ENCODE measurements at regions not wholly inside any gene's neighbourhood (a gene's known extent, or its start where the extent isn't known, plus 50 kb on each side); places are given as distances from the start of the nearest gene placed in this dataset.

- H3K4me1 Mint-ChIP-seq = no peaks in the 10 kb centered on the region
- no peak overlapping the region for H3K4me3 Mint-ChIP-seq
- H3K27ac Mint-ChIP-seq = no peak overlapping the region
- ATAC-seq (no peak), DNase-seq (no peak)
- no peaks in the 10 kb centered on the region for H3K36me3 Mint-ChIP-seq (ENCODE audit: low read depth)
- peaks cover 16% of the 10 kb centered on the region for H3K9me3 Mint-ChIP-seq
- H3K27me3 Mint-ChIP-seq = no peaks in the 10 kb centered on the region
Observed at GRCh38 chr5:110167384-110167783, 477.7 kb downstream of the MAN2A1 start.

- ATAC-seq = no peak
- peaks cover 16% of the 10 kb centered on the region for H3K9me3 Mint-ChIP-seq
- H3K36me3 Mint-ChIP-seq (ENCODE audit: low read depth) = no peaks in the 10 kb centered on the region
- H3K27ac Mint-ChIP-seq = no peak overlapping the region
- H3K27me3 Mint-ChIP-seq = no peaks in the 10 kb centered on the region
- H3K4me3 Mint-ChIP-seq = no peak overlapping the region
- DNase-seq = no peak
- H3K4me1 Mint-ChIP-seq = no peaks in the 10 kb centered on the region
Observed at GRCh38 chr5:110169461-110169860, 479.7 kb downstream of the MAN2A1 start.

- Mint-ChIP-seq H3K36me3 (ENCODE audit: low read depth) (no peaks in the 10 kb centered on the region), H3K4me3 (no peak overlapping the region), H3K27me3 (no peaks in the 10 kb centered on the region), H3K9me3 (no peaks in the 10 kb centered on the region), H3K4me1 (no peaks in the 10 kb centered on the region), H3K27ac (no peak overlapping the region)
- ATAC-seq = no peak
- no peak for DNase-seq
Observed at GRCh38 chr5:110177729-110178128, 488.0 kb downstream of the MAN2A1 start.

GRCh38 chr5:110179321-110179720, 489.6 kb downstream of the MAN2A1 start:
- H3K4me3 Mint-ChIP-seq = no peak overlapping the region
- H3K27ac Mint-ChIP-seq = no peak overlapping the region
- H3K27me3 Mint-ChIP-seq = no peaks in the 10 kb centered on the region
- H3K36me3 Mint-ChIP-seq (ENCODE audit: low read depth) = no peaks in the 10 kb centered on the region
- ATAC-seq (no peak), DNase-seq (no peak)
- no peaks in the 10 kb centered on the region for H3K9me3 Mint-ChIP-seq
- no peaks in the 10 kb centered on the region for H3K4me1 Mint-ChIP-seq

GRCh38 chr5:110194191-110194590, 504.5 kb downstream of the MAN2A1 start:
- H3K27me3 Mint-ChIP-seq = no peaks in the 10 kb centered on the region
- H3K9me3 Mint-ChIP-seq = peaks cover 11% of the 10 kb centered on the region
- no peak overlapping the region for H3K27ac Mint-ChIP-seq
- H3K4me3 Mint-ChIP-seq = no peak overlapping the region
- ATAC-seq (no peak), DNase-seq (no peak)
- no peaks in the 10 kb centered on the region for H3K36me3 Mint-ChIP-seq (ENCODE audit: low read depth)
- H3K4me1 Mint-ChIP-seq = no peaks in the 10 kb centered on the region

- Mint-ChIP-seq H3K36me3 (ENCODE audit: low read depth) (no peaks in the 10 kb centered on the region), H3K9me3 (peaks cover 15% of the 10 kb centered on the region), H3K27me3 (no peaks in the 10 kb centered on the region), H3K4me1 (no peaks in the 10 kb centered on the region), H3K4me3 (no peak overlapping the region), H3K27ac (no peak overlapping the region)
- DNase-seq (no peak), ATAC-seq (no peak)
Observed at GRCh38 chr5:110195288-110195687, 505.6 kb downstream of the MAN2A1 start.

- no peaks in the 10 kb centered on the region for H3K4me1 Mint-ChIP-seq
- no peak for ATAC-seq
Observed at GRCh38 chr5:110201791-110202190, 512.1 kb downstream of the MAN2A1 start.

GRCh38 chr5:110203661-110204060, 513.9 kb downstream of the MAN2A1 start:
- Mint-ChIP-seq H3K9me3 (peaks cover 13% of the 10 kb centered on the region), H3K27ac (no peak overlapping the region), H3K4me3 (no peak overlapping the region), H3K36me3 (ENCODE audit: low read depth) (no peaks in the 10 kb centered on the region), H3K4me1 (no peaks in the 10 kb centered on the region), H3K27me3 (no peaks in the 10 kb centered on the region)
- ATAC-seq = no peak
- no peak for DNase-seq

More at GRCh38 chr5:110201791-110202190, 512.1 kb downstream of the MAN2A1 start:
- H3K4me3 Mint-ChIP-seq = no peak overlapping the region
- H3K9me3 Mint-ChIP-seq = peaks cover 15% of the 10 kb centered on the region
- H3K27ac Mint-ChIP-seq = no peak overlapping the region
- no peak for DNase-seq
- no peaks in the 10 kb centered on the region for H3K36me3 Mint-ChIP-seq (ENCODE audit: low read depth)
- H3K27me3 Mint-ChIP-seq = no peaks in the 10 kb centered on the region

GRCh38 chr5:110209401-110209800, 517.1 kb downstream of the TMEM232 start:
- H3K27me3 Mint-ChIP-seq = no peaks in the 10 kb centered on the region
- H3K36me3 Mint-ChIP-seq (ENCODE audit: low read depth) = peaks cover 4% of the 10 kb centered on the region
- H3K9me3 Mint-ChIP-seq = peaks cover 38% of the 10 kb centered on the region
- H3K4me1 Mint-ChIP-seq = no peaks in the 10 kb centered on the region
- no peak overlapping the region for H3K27ac Mint-ChIP-seq
- no peak for DNase-seq
- H3K4me3 Mint-ChIP-seq = no peak overlapping the region
- ATAC-seq = no peak

- DNase-seq (no peak), ATAC-seq (no peak)
- Mint-ChIP-seq H3K27me3 (no peaks in the 10 kb centered on the region), H3K4me1 (no peaks in the 10 kb centered on the region), H3K36me3 (ENCODE audit: low read depth) (peaks cover 10% of the 10 kb centered on the region), H3K9me3 (peaks cover 62% of the 10 kb centered on the region), H3K27ac (no peak overlapping the region), H3K4me3 (no peak overlapping the region)
Observed at GRCh38 chr5:110218981-110219380, 507.5 kb downstream of the TMEM232 start.

GRCh38 chr5:110219769-110220168, 506.7 kb downstream of the TMEM232 start:
- no peak overlapping the region for H3K4me3 Mint-ChIP-seq
- ATAC-seq (no peak), DNase-seq (no peak)
- H3K4me1 Mint-ChIP-seq = no peaks in the 10 kb centered on the region
- peaks cover 63% of the 10 kb centered on the region for H3K9me3 Mint-ChIP-seq
- no peak overlapping the region for H3K27ac Mint-ChIP-seq
- no peaks in the 10 kb centered on the region for H3K27me3 Mint-ChIP-seq
- H3K36me3 Mint-ChIP-seq (ENCODE audit: low read depth) = peaks cover 6% of the 10 kb centered on the region

GRCh38 chr5:110221036-110221435, 505.4 kb downstream of the TMEM232 start:
- Mint-ChIP-seq H3K4me1 (no peaks in the 10 kb centered on the region), H3K36me3 (ENCODE audit: low read depth) (peaks cover 8% of the 10 kb centered on the region), H3K27ac (no peak overlapping the region), H3K9me3 (peaks cover 63% of the 10 kb centered on the region), H3K27me3 (no peaks in the 10 kb centered on the region), H3K4me3 (no peak overlapping the region)
- DNase-seq = no peak
- ATAC-seq = no peak

- H3K9me3 Mint-ChIP-seq = peaks cover 52% of the 10 kb centered on the region
Observed at GRCh38 chr5:110224050-110224449, 502.4 kb downstream of the TMEM232 start.

GRCh38 chr5:110225949-110226348, 500.5 kb downstream of the TMEM232 start:
- peaks cover 4% of the 10 kb centered on the region for H3K36me3 Mint-ChIP-seq (ENCODE audit: low read depth)
- H3K27ac Mint-ChIP-seq = no peak overlapping the region
- ATAC-seq = no peak
- H3K4me1 Mint-ChIP-seq = no peaks in the 10 kb centered on the region
- no peak for DNase-seq
- no peak overlapping the region for H3K4me3 Mint-ChIP-seq
- H3K9me3 Mint-ChIP-seq = peaks cover 61% of the 10 kb centered on the region
- no peaks in the 10 kb centered on the region for H3K27me3 Mint-ChIP-seq

More at GRCh38 chr5:110224050-110224449, 502.4 kb downstream of the TMEM232 start:
- DNase-seq (no peak), ATAC-seq (no peak)
- Mint-ChIP-seq H3K27me3 (no peaks in the 10 kb centered on the region), H3K4me1 (no peaks in the 10 kb centered on the region), H3K27ac (no peak overlapping the region), H3K36me3 (ENCODE audit: low read depth) (peaks cover 3% of the 10 kb centered on the region), H3K4me3 (no peak overlapping the region)

GRCh38 chr5:110239786-110240185, 486.7 kb downstream of the TMEM232 start:
- no peak overlapping the region for H3K27ac Mint-ChIP-seq

GRCh38 chr5:110242950-110243349, 483.5 kb downstream of the TMEM232 start:
- DNase-seq (no peak), ATAC-seq (no peak)
- H3K4me3 Mint-ChIP-seq = no peak overlapping the region
- H3K4me1 Mint-ChIP-seq = no peaks in the 10 kb centered on the region
- H3K36me3 Mint-ChIP-seq (ENCODE audit: low read depth) = no peaks in the 10 kb centered on the region
- no peaks in the 10 kb centered on the region for H3K9me3 Mint-ChIP-seq
- no peaks in the 10 kb centered on the region for H3K27me3 Mint-ChIP-seq
- no peak overlapping the region for H3K27ac Mint-ChIP-seq

More at GRCh38 chr5:110239786-110240185, 486.7 kb downstream of the TMEM232 start:
- Mint-ChIP-seq H3K4me1 (no peaks in the 10 kb centered on the region), H3K36me3 (ENCODE audit: low read depth) (no peaks in the 10 kb centered on the region), H3K27me3 (no peaks in the 10 kb centered on the region), H3K9me3 (no peaks in the 10 kb centered on the region), H3K4me3 (no peak overlapping the region)
- no peak for ATAC-seq
- DNase-seq = no peak

Measured in activated naive CD8-positive, alpha-beta T cell treated with anti-CD3 and anti-CD28 coated beads, Interleukin-2, amount 50 U/mL, for 24 hours (primary cell).